ENCODE measurements at regions not wholly inside any gene's neighbourhood (a gene's known extent, or its start where the extent isn't known, plus 50 kb on each side); places are given as distances from the start of the nearest gene placed in this dataset.

GRCh38 chr20:22773344-22773743, 189.0 kb upstream of the FOXA2 start:
- no peaks in the 10 kb centered on the region for H3K79me2 ChIP-seq (ENCODE audit: control insufficient read depth, insufficient read depth, low read length)
- FAIRE-seq = no peak
- H3K9me3 ChIP-seq (replicated peaks; ENCODE audit: control insufficient read depth, insufficient read depth, low read depth, low read length) = no peaks in the 10 kb centered on the region
- 3% methylated on average over 3 of the region's 3 CpGs for WGBS (ENCODE audit: insufficient coverage, low coverage, missing lambda C conversion rate)
- no peaks in the 10 kb centered on the region for H3K9me1 ChIP-seq (ENCODE audit: control insufficient read depth, insufficient read depth, low read length)
- in situ Hi-C loops (cut with MboI) = no loop called here
- no peak overlapping the region for H3K4me3 ChIP-seq
- H3K4me1 ChIP-seq (replicated peaks in 1 of 2; ENCODE audit: control insufficient read depth in 2 of 2, insufficient read depth in 2 of 2, low read length in 2 of 2) = no peaks in the 10 kb centered on the region
- ATAC-seq = no peak
- BruUV-seq (replicated peaks) = no TSS peak
- ChIA-PET CTCF (ENCODE audit: low intra/inter-chr PET ratio) (no interaction called here), POLR2A (interaction anchor here (0.7 kb wide), 1 partner anchor 208 kb away, joined by 5 read pairs; no protein-coding TSS in a partner anchor)
- no peak overlapping the region for H3K27ac ChIP-seq (ENCODE audit: extremely low read depth, low read depth, low read length)
- peaks cover 0 to 5% of the 10 kb centered on the region in 2 experiments; a peak in 3 of 5 replicates for H3K27me3 ChIP-seq (ENCODE audit: control insufficient read depth in 2 of 2, insufficient read depth in 2 of 2, low read length in 2 of 2)
- intact Hi-C loops (cut with micrococcal nuclease) = no loop called here
- no peaks in the 10 kb centered on the region for H4K20me1 ChIP-seq (replicated peaks; ENCODE audit: control insufficient read depth, insufficient read depth, low read length)
- no peak overlapping the region for H3K9ac ChIP-seq (ENCODE audit: insufficient read depth in 1 of 2, low read depth in 2 of 2, low read length in 2 of 2)
- H2AFZ ChIP-seq (ENCODE audit: low read depth, low read length) = no peak overlapping the region
- H3K36me3 ChIP-seq (ENCODE audit: control insufficient read depth, insufficient read depth, low read length) = no peaks in the 10 kb centered on the region
- no peak for TF ChIP-seq TFAM (CRISPR knock-in tag; conservative IDR thresholded peaks at IDR 0.05)
- no peak for TF ChIP-seq ZFX (CRISPR knock-in tag; IDR thresholded peaks at IDR 0.05)
- TF ChIP-seq ATF3 (IDR thresholded peaks at IDR 0.05) = no peak
- TF ChIP-seq ATF3 (CRISPR knock-in tag; conservative IDR thresholded peaks at IDR 0.05) = no peak
- no peak for TF ChIP-seq CHCHD3 (CRISPR knock-in tag; IDR thresholded peaks at IDR 0.05)
- TF ChIP-seq POLR2G (IDR thresholded peaks at IDR 0.05; ENCODE audit: low read depth, low read length) = no peak
- no peak for TF ChIP-seq EZH2 (IDR thresholded peaks at IDR 0.05; ENCODE audit: borderline replicate concordance, low read depth, low read length)
- no peak overlapping the region for H3K4me2 ChIP-seq (ENCODE audit: insufficient read depth, low read length)
- DNase-seq (ENCODE audit: extremely low read depth in 1 of 4, low spot score in 3 of 4) = no peak

All from K562 (cell line).